ENCODE measurements at regions not wholly inside any gene's neighbourhood (a gene's known extent, or its start where the extent isn't known, plus 50 kb on each side); places are given as distances from the start of the nearest gene placed in this dataset.

DNA sequence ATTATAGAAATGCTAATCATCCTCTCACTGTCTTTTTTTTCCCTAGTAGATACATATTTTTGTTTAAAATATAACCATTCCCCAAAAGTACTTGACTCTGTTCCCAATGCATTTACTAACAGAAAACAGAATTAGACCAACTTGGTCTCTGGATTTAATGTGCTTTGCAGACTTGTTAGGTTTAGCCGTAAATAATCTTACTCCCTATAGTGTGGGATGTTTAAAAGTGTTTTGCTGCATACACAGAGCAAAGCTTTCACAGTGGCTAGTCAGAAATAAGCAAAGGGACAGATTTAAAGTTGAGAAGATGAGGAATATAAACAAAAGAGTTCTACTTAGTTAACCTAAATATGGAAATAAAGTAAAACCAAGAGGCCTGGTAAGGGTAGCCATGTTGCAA, 527.5 kb downstream of the HDGFL1 start:
- no peaks in the 10 kb centered on the region for H3K27me3 ChIP-seq
- WGBS (ENCODE audit: low lambda C conversion rate, missing lambda C conversion rate): 92% methylated on average over 1 of the region's 1 CpG
- no peaks in the 10 kb centered on the region for H4K20me1 ChIP-seq (ENCODE audit: insufficient read depth, poor library complexity, severe bottlenecking)
- H3K9me2 ChIP-seq (replicated peaks; ENCODE audit: insufficient read depth): no peaks in the 10 kb centered on the region
- no peak overlapping the region for H3K27ac ChIP-seq
- H2AFZ ChIP-seq: no peak overlapping the region
- no peak for TF ChIP-seq EZH2phosphoT487 (IDR thresholded peaks at IDR 0.05; ENCODE audit: low read depth, severe bottlenecking, unreplicated experiment)
- TF ChIP-seq CTCF (IDR thresholded peaks at IDR 0.05; ENCODE audit: poor library complexity): no peak
- no peak for TF ChIP-seq EZH2 (IDR thresholded peaks at IDR 0.05; ENCODE audit: borderline replicate concordance)
- DNase-seq (ENCODE audit: low spot score): no peak
- no peaks in the 10 kb centered on the region for H3K36me3 ChIP-seq (replicated peaks; ENCODE audit: insufficient read depth, low read depth)
- H3K4me3 ChIP-seq: no peak overlapping the region
- H3K9me3 ChIP-seq (ENCODE audit: low read depth): no peaks in the 10 kb centered on the region
- H3K4me2 ChIP-seq: no peak overlapping the region
- no peaks in the 10 kb centered on the region for H3K79me2 ChIP-seq
- no peaks in the 10 kb centered on the region for H3K4me1 ChIP-seq (ENCODE audit: insufficient read depth)

- Histone ChIP-seq H3K4me2 (no peak overlapping the region), H3K27me3 (no peaks in the 10 kb centered on the region), H3K27ac (no peak overlapping the region), H3K4me1 (ENCODE audit: insufficient read depth) (no peaks in the 10 kb centered on the region), H3K9me2 (replicated peaks; ENCODE audit: insufficient read depth) (no peaks in the 10 kb centered on the region), H3K79me2 (no peaks in the 10 kb centered on the region), H4K20me1 (ENCODE audit: insufficient read depth, poor library complexity, severe bottlenecking) (no peaks in the 10 kb centered on the region), H3K4me3 (no peak overlapping the region), H3K9me3 (ENCODE audit: low read depth) (no peaks in the 10 kb centered on the region), H3K36me3 (replicated peaks; ENCODE audit: insufficient read depth, low read depth) (no peaks in the 10 kb centered on the region), H2AFZ (no peak overlapping the region)
- WGBS (ENCODE audit: low lambda C conversion rate, missing lambda C conversion rate): 89% methylated on average over 2 of the region's 2 CpGs
- no peak for DNase-seq (ENCODE audit: low spot score)
- no peak for TF ChIP-seq CTCF (IDR thresholded peaks at IDR 0.05; ENCODE audit: poor library complexity)
- no peak for TF ChIP-seq EZH2 (IDR thresholded peaks at IDR 0.05; ENCODE audit: borderline replicate concordance)
- no peak for TF ChIP-seq EZH2phosphoT487 (IDR thresholded peaks at IDR 0.05; ENCODE audit: low read depth, severe bottlenecking, unreplicated experiment)
Observed at GRCh38 chr6:23097566-23097965, 528.2 kb downstream of the HDGFL1 start.

GRCh38 chr6:23106951-23107350, 537.6 kb downstream of the HDGFL1 start:
- Histone ChIP-seq H3K27ac (no peak overlapping the region), H3K36me3 (replicated peaks; ENCODE audit: insufficient read depth, low read depth) (no peaks in the 10 kb centered on the region), H3K4me1 (ENCODE audit: insufficient read depth) (no peaks in the 10 kb centered on the region), H3K9me2 (replicated peaks; ENCODE audit: insufficient read depth) (no peaks in the 10 kb centered on the region), H4K20me1 (ENCODE audit: insufficient read depth, poor library complexity, severe bottlenecking) (no peaks in the 10 kb centered on the region), H3K27me3 (no peaks in the 10 kb centered on the region), H3K9me3 (ENCODE audit: low read depth) (no peaks in the 10 kb centered on the region), H3K4me2 (no peak overlapping the region), H3K4me3 (no peak overlapping the region), H3K79me2 (no peaks in the 10 kb centered on the region), H2AFZ (no peak overlapping the region)
- no peak for TF ChIP-seq CTCF (IDR thresholded peaks at IDR 0.05; ENCODE audit: poor library complexity)
- TF ChIP-seq EZH2 (IDR thresholded peaks at IDR 0.05; ENCODE audit: borderline replicate concordance): no peak
- no peak for TF ChIP-seq EZH2phosphoT487 (IDR thresholded peaks at IDR 0.05; ENCODE audit: low read depth, severe bottlenecking, unreplicated experiment)
- 84% methylated on average over 2 of the region's 2 CpGs for WGBS (ENCODE audit: low lambda C conversion rate, missing lambda C conversion rate)
- DNase-seq (ENCODE audit: low spot score): no peak

DNA sequence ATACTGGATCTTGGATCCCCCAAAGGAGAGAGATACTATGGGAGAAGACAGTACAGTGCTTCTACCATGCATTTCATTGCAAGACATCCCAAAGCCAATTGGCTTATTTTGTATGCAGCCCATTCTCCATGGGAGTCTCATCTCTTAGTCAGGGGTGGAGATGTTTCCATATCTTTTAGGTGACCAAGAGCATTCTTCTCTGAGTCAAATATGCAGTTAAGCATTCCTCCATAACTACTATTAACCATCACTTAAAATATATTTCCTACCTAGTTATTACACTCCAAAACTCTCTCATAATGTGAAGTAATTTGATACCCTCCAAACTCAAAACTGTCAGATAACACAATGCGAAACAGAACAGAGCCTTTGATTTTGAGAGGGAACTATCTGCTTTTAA, 542.6 kb downstream of the HDGFL1 start:
- TF ChIP-seq EZH2phosphoT487 (IDR thresholded peaks at IDR 0.05; ENCODE audit: low read depth, severe bottlenecking, unreplicated experiment): no peak
- no peak for TF ChIP-seq CTCF (IDR thresholded peaks at IDR 0.05; ENCODE audit: poor library complexity)
- TF ChIP-seq EZH2 (IDR thresholded peaks at IDR 0.05; ENCODE audit: borderline replicate concordance): no peak
- Histone ChIP-seq H2AFZ (no peak overlapping the region), H3K4me3 (no peak overlapping the region), H3K9me3 (ENCODE audit: low read depth) (no peaks in the 10 kb centered on the region), H3K9me2 (replicated peaks; ENCODE audit: insufficient read depth) (no peaks in the 10 kb centered on the region), H3K4me1 (ENCODE audit: insufficient read depth) (no peaks in the 10 kb centered on the region), H3K79me2 (no peaks in the 10 kb centered on the region), H3K4me2 (no peak overlapping the region), H4K20me1 (ENCODE audit: insufficient read depth, poor library complexity, severe bottlenecking) (no peaks in the 10 kb centered on the region), H3K36me3 (replicated peaks; ENCODE audit: insufficient read depth, low read depth) (no peaks in the 10 kb centered on the region), H3K27me3 (no peaks in the 10 kb centered on the region), H3K27ac (no peak overlapping the region)
- 78% methylated on average over 1 of the region's 1 CpG for WGBS (ENCODE audit: low lambda C conversion rate, missing lambda C conversion rate)
- no peak for DNase-seq (ENCODE audit: low spot score)
